ENCODE measurements at regions not wholly inside any gene's neighbourhood (a gene's known extent, or its start where the extent isn't known, plus 50 kb on each side); places are given as distances from the start of the nearest gene placed in this dataset.

GRCh38 chr3:128569756-128570155 lies 76.8 kb upstream of the GATA2 start:
- DNase-seq (ENCODE audit: extremely low spot score in 2 of 2), result no peak
- TF ChIP-seq POLR2AphosphoS5 (IDR thresholded peaks at IDR 0.05; ENCODE audit: insufficient read depth in 1 of 2, low read depth in 1 of 2), result no peak
- TF ChIP-seq POLR2A (IDR thresholded peaks at IDR 0.05), result no peak
- no peak for TF ChIP-seq CTCF (IDR thresholded peaks at IDR 0.05)
- no peaks in the 10 kb centered on the region for H3K4me1 ChIP-seq
- H3K27me3 ChIP-seq, result no peaks in the 10 kb centered on the region
- no peak overlapping the region for H3K4me3 ChIP-seq
- H3K36me3 ChIP-seq, result no peaks in the 10 kb centered on the region
- intact Hi-C loops (cut with DNase I), result no loop called here
- H3K27ac ChIP-seq, result no peak overlapping the region
- no peaks in the 10 kb centered on the region for H3K9me3 ChIP-seq

- no peak for TF ChIP-seq POLR2A (IDR thresholded peaks at IDR 0.05)
- TF ChIP-seq POLR2AphosphoS5 (IDR thresholded peaks at IDR 0.05; ENCODE audit: insufficient read depth in 1 of 2, low read depth in 1 of 2), result no peak
- no peak for TF ChIP-seq CTCF (IDR thresholded peaks at IDR 0.05)
- H3K27ac ChIP-seq, result no peak overlapping the region
- no peaks in the 10 kb centered on the region for H3K27me3 ChIP-seq
- no peaks in the 10 kb centered on the region for H3K9me3 ChIP-seq
- intact Hi-C loops (cut with DNase I), result no loop called here
- DNase-seq (ENCODE audit: extremely low spot score in 2 of 2), result no peak
- H3K4me3 ChIP-seq, result no peak overlapping the region
- H3K4me1 ChIP-seq, result no peaks in the 10 kb centered on the region
- no peaks in the 10 kb centered on the region for H3K36me3 ChIP-seq
These were observed 75.8 kb upstream of the GATA2 start for GRCh38 chr3:128568602-128569490.

GRCh38 chr3:128567705-128568356 lies 74.8 kb upstream of the GATA2 start:
- Histone ChIP-seq H3K36me3 (no peaks in the 10 kb centered on the region), H3K9me3 (no peaks in the 10 kb centered on the region), H3K4me3 (no peak overlapping the region), H3K4me1 (no peaks in the 10 kb centered on the region), H3K27ac (no peak overlapping the region), H3K27me3 (no peaks in the 10 kb centered on the region)
- intact Hi-C loops (cut with DNase I), result no loop called here
- no peak for DNase-seq (ENCODE audit: extremely low spot score in 2 of 2)
- TF ChIP-seq CTCF (IDR thresholded peaks at IDR 0.05) (no peak), POLR2AphosphoS5 (IDR thresholded peaks at IDR 0.05; ENCODE audit: insufficient read depth in 1 of 2, low read depth in 1 of 2) (no peak), POLR2A (IDR thresholded peaks at IDR 0.05) (no peak)

DNA sequence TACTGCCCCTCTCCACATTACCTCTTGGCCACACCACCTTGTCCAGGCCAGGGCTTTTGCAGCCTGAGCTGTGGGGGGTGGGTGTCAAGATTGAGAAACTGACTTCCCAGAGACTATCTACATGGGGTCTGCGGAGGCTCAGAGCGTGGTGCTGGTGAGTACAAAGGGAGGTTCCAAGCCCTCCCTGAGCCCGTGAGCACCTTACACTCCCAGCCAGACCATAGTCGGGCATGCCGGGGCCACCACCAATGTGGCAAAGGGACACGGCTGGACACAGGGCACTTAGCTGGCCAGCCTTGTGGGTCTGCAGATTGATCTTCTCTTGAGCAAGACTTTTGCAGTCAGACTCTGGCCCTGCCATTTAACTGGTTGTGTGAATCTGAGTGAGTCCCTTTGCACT lies 74.1 kb upstream of the GATA2 start:
- no peak overlapping the region for H3K27ac ChIP-seq
- no peaks in the 10 kb centered on the region for H3K27me3 ChIP-seq
- no peak overlapping the region for H3K4me3 ChIP-seq
- no peak for DNase-seq (ENCODE audit: extremely low spot score in 2 of 2)
- H3K4me1 ChIP-seq, result no peaks in the 10 kb centered on the region
- intact Hi-C loops (cut with DNase I), result no loop called here
- TF ChIP-seq CTCF (IDR thresholded peaks at IDR 0.05) (no peak), POLR2AphosphoS5 (IDR thresholded peaks at IDR 0.05; ENCODE audit: insufficient read depth in 1 of 2, low read depth in 1 of 2) (no peak), POLR2A (IDR thresholded peaks at IDR 0.05) (no peak)
- no peaks in the 10 kb centered on the region for H3K9me3 ChIP-seq
- H3K36me3 ChIP-seq, result no peaks in the 10 kb centered on the region

GRCh38 chr3:128563439-128563838 lies 70.4 kb upstream of the GATA2 start:
- Histone ChIP-seq H3K36me3 (no peaks in the 10 kb centered on the region), H3K9me3 (no peaks in the 10 kb centered on the region), H3K27me3 (no peaks in the 10 kb centered on the region), H3K27ac (no peak overlapping the region), H3K4me3 (no peak overlapping the region), H3K4me1 (no peaks in the 10 kb centered on the region)
- intact Hi-C loops (cut with DNase I), result no loop called here
- no peak for DNase-seq (ENCODE audit: extremely low spot score in 2 of 2)
- no peak for TF ChIP-seq POLR2A (IDR thresholded peaks at IDR 0.05)
- no peak for TF ChIP-seq POLR2AphosphoS5 (IDR thresholded peaks at IDR 0.05; ENCODE audit: insufficient read depth in 1 of 2, low read depth in 1 of 2)
- no peak for TF ChIP-seq CTCF (IDR thresholded peaks at IDR 0.05)
